SK-N-SH treated with all-trans-retinoic acid at 6 μM for 48 hours (cell line): ENCODE measurements at regions not wholly inside any gene's neighbourhood (a gene's known extent, or its start where the extent isn't known, plus 50 kb on each side); places are given as distances from the start of the nearest gene placed in this dataset.

Experiments
- BACH2 ChIP-seq: fragments of 250-450 bp; sonication (Bioruptor Pico); IDR thresholded peaks from 2 replicates; pipeline ENCODE4 v1.9.0; 2021; ENCODE audit warnings: mild to moderate bottlenecking, borderline replicate concordance
- CSRNP3 ChIP-seq: fragments of 250-450 bp; sonication (Bioruptor Pico); IDR thresholded peaks from 2 replicates; pipeline ENCODE4 v1.5.1; 2021; ENCODE audit warnings: mild to moderate bottlenecking, moderate library complexity
- ISL1 ChIP-seq: fragments of 250-450 bp; sonication (Bioruptor Pico); IDR thresholded peaks from 2 replicates; pipeline ENCODE4 v2.1.2; 2022; ENCODE audit warnings: mild to moderate bottlenecking, moderate library complexity
- PATZ1 ChIP-seq: fragments of 250-450 bp; sonication (Bioruptor Pico); IDR thresholded peaks from 2 replicates; pipeline ENCODE4 v1.8.0; 2020; ENCODE audit warnings: mild to moderate bottlenecking, moderate library complexity, borderline replicate concordance
- RARB ChIP-seq: fragments of 250-450 bp; sonication (Bioruptor Pico); IDR thresholded peaks from 2 replicates; pipeline ENCODE4 v1.8.0; 2021; ENCODE audit warnings: mild to moderate bottlenecking, moderate library complexity
- SNAI2 ChIP-seq: fragments of 250-450 bp; sonication (Bioruptor Pico); IDR thresholded peaks from 2 replicates; pipeline ENCODE4 v1.5.0; 2020; ENCODE audit warnings: mild to moderate bottlenecking, moderate library complexity
- ZFP3 ChIP-seq: fragments of 250-450 bp; sonication (Bioruptor Pico); IDR thresholded peaks from 2 replicates; pipeline ENCODE4 v1.5.0; 2020; ENCODE audit warnings: mild to moderate bottlenecking, moderate library complexity

- no peak for TF ChIP-seq ZFP3 (CRISPR knock-in tag)
- no peak for TF ChIP-seq CSRNP3 (CRISPR knock-in tag)
- no peak for TF ChIP-seq BACH2
- no peak for TF ChIP-seq RARB
- no peak for TF ChIP-seq SNAI2
- no peak for TF ChIP-seq PATZ1 (CRISPR knock-in tag)
- TF ChIP-seq ISL1 = no peak
These were observed 975.6 kb downstream of the GALC start for GRCh38 chr14:87017335-87017734.
